ENCODE measurements at regions not wholly inside any gene's neighbourhood (a gene's known extent, or its start where the extent isn't known, plus 50 kb on each side); places are given as distances from the start of the nearest gene placed in this dataset.
A peak's percentile ranks its signal among the peaks of the same experiment; 100 is the strongest.

DNA sequence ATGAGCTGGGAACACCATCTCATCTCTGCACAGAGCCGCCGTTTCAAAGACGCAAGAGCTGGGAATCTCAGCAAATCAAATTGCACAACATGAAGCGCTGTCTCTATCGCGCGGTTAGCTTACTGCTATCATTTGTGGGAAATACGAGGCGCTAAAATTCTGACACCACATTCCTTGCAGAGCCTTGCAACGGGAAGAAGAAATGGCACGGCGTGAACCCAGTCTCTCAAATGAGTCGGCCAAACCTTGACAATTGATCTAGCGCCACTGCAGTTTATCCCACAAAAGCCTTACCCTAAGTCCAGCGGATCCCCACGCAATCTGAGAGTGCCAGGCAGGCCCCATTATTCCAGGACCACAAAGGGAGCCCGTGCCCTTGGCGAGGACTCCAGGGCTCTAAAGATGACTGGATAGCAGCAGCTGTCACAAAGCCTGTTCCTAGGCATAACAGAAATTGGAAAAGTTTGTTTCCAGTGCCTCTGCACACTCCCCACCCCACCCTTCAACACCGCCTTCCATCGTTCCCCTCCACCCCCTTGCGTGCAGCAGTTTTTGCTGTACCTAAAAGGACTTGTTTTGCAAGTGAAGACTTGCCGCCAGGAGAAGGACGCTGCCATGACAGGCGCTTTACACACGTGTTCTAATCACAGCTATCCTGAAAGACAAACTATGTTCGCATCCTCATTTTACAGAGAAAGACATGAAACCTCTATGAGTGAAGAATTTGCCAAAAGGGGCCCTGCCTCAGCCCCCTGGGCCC lies 252.4 kb downstream of the EIPR1 start:
- no TSS peak for BruUV-seq (replicated peaks)
- TF ChIP-seq, protein P1, sequence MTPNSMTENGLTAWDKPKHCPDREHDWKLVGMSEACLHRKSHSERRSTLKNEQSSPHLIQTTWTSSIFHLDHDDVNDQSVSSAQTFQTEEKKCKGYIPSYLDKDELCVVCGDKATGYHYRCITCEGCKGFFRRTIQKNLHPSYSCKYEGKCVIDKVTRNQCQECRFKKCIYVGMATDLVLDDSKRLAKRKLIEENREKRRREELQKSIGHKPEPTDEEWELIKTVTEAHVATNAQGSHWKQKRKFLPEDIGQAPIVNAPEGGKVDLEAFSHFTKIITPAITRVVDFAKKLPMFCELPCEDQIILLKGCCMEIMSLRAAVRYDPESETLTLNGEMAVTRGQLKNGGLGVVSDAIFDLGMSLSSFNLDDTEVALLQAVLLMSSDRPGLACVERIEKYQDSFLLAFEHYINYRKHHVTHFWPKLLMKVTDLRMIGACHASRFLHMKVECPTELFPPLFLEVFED (CRISPR knock-in tag; conservative IDR thresholded peaks at IDR 0.05), result no peak
- TF ChIP-seq PML (IDR thresholded peaks at IDR 0.05; ENCODE audit: low read length) (no peak), CEBPB (tag; IDR thresholded peaks at IDR 0.05) (0 out of 2 replicates have a peak, but pooled peaks have one; percentile 17), ESRRB (CRISPR knock-in tag; IDR thresholded peaks at IDR 0.05; ENCODE audit: borderline replicate concordance) (no peak)
- TF ChIP-seq, protein P2, sequence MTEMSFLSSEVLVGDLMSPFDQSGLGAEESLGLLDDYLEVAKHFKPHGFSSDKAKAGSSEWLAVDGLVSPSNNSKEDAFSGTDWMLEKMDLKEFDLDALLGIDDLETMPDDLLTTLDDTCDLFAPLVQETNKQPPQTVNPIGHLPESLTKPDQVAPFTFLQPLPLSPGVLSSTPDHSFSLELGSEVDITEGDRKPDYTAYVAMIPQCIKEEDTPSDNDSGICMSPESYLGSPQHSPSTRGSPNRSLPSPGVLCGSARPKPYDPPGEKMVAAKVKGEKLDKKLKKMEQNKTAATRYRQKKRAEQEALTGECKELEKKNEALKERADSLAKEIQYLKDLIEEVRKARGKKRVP (CRISPR knock-in tag; IDR thresholded peaks at IDR 0.05), result no peak
- no peak overlapping the region for H3K9ac ChIP-seq (ENCODE audit: insufficient read depth in 1 of 2, low read depth in 2 of 2, low read length in 2 of 2)
- intact Hi-C loops (cut with micrococcal nuclease) (no loop called here), in situ Hi-C loops (cut with MboI) (no loop called here)
- no peaks in the 10 kb centered on the region for H3K36me3 ChIP-seq (ENCODE audit: control insufficient read depth, insufficient read depth, low read length)
- no peaks in the 10 kb centered on the region for H3K9me3 ChIP-seq (replicated peaks; ENCODE audit: control insufficient read depth, insufficient read depth, low read depth, low read length)
- 12% methylated on average over 26 of the region's 26 CpGs for WGBS (ENCODE audit: insufficient coverage, low coverage, missing lambda C conversion rate)
- H3K4me3 ChIP-seq, result no peak overlapping the region
- no peaks in the 10 kb centered on the region for H3K79me2 ChIP-seq (ENCODE audit: control insufficient read depth, insufficient read depth, low read length)
- no peak overlapping the region for H3K4me2 ChIP-seq (ENCODE audit: insufficient read depth, low read length)
- H2AFZ ChIP-seq (ENCODE audit: low read depth, low read length), result no peak overlapping the region
- CTCF ChIA-PET (ENCODE audit: low intra/inter-chr PET ratio), result no interaction called here
- H3K27me3 ChIP-seq (ENCODE audit: control insufficient read depth in 2 of 2, insufficient read depth in 2 of 2, low read length in 2 of 2), result peaks cover 24 to 46% of the 10 kb centered on the region in 2 experiments; a peak in 4 of 5 replicates
- POLR2A ChIA-PET, result no interaction called here
- H3K9me1 ChIP-seq (ENCODE audit: control insufficient read depth, insufficient read depth, low read length), result no peaks in the 10 kb centered on the region
- FAIRE-seq (no peak), ATAC-seq (peak; percentile 20; the same call in 2 of the 3 replicates), DNase-seq (ENCODE audit: extremely low read depth in 1 of 4, low spot score in 3 of 4) (no peak)
- no peak overlapping the region for H3K27ac ChIP-seq (ENCODE audit: extremely low read depth, low read depth, low read length)
- 0 out of 5 replicates have a peak, but pooled peaks cover 0 to 2% of the 10 kb centered on the region in 2 experiments for H3K4me1 ChIP-seq (replicated peaks in 1 of 2; ENCODE audit: control insufficient read depth in 2 of 2, insufficient read depth in 2 of 2, low read length in 2 of 2)
- no peaks in the 10 kb centered on the region for H4K20me1 ChIP-seq (replicated peaks; ENCODE audit: control insufficient read depth, insufficient read depth, low read length)

Data from K562 (cell line).